ENCODE measurements at regions not wholly inside any gene's neighbourhood (a gene's known extent, or its start where the extent isn't known, plus 50 kb on each side); places are given as distances from the start of the nearest gene placed in this dataset.

- TF ChIP-seq CREB5 (CRISPR knock-in tag; IDR thresholded peaks at IDR 0.05; ENCODE audit: low read depth) (no peak), ZNF565 (CRISPR knock-in tag; conservative IDR thresholded peaks at IDR 0.05; ENCODE audit: low read depth) (no peak), OSR1 (CRISPR knock-in tag; IDR thresholded peaks at IDR 0.05) (no peak), ZNF70 (CRISPR knock-in tag; IDR thresholded peaks at IDR 0.05) (no peak), ESRRG (CRISPR knock-in tag; IDR thresholded peaks at IDR 0.05) (no peak), ZNF8 (CRISPR knock-in tag; IDR thresholded peaks at IDR 0.05) (no peak)
- TF ChIP-seq, protein P1, sequence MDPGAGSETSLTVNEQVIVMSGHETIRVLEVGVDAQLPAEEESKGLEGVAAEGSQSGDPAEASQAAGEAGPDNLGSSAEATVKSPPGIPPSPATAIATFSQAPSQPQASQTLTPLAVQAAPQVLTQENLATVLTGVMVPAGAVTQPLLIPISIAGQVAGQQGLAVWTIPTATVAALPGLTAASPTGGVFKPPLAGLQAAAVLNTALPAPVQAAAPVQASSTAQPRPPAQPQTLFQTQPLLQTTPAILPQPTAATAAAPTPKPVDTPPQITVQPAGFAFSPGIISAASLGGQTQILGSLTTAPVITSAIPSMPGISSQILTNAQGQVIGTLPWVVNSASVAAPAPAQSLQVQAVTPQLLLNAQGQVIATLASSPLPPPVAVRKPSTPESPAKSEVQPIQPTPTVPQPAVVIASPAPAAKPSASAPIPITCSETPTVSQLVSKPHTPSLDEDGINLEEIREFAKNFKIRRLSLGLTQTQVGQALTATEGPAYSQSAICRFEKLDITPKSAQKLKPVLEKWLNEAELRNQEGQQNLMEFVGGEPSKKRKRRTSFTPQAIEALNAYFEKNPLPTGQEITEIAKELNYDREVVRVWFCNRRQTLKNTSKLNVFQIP (CRISPR knock-in tag; IDR thresholded peaks at IDR 0.05; ENCODE audit: borderline replicate concordance, low read depth) = no peak
Measured at GRCh38 chr18:46265196-46266156, 161.3 kb downstream of the HAUS1 start (continued).

- no peak for ATAC-seq
- TF ChIP-seq ZFP30 (CRISPR knock-in tag; IDR thresholded peaks at IDR 0.05) (no peak), ZC3H10 (CRISPR knock-in tag; IDR thresholded peaks at IDR 0.05) (no peak), GLIS3 (CRISPR knock-in tag; IDR thresholded peaks at IDR 0.05) (no peak), RARB (CRISPR knock-in tag; IDR thresholded peaks at IDR 0.05) (no peak), CREB5 (CRISPR knock-in tag; IDR thresholded peaks at IDR 0.05; ENCODE audit: low read depth) (no peak), ESRRG (CRISPR knock-in tag; IDR thresholded peaks at IDR 0.05) (no peak), ARNTL (CRISPR knock-in tag; IDR thresholded peaks at IDR 0.05; ENCODE audit: borderline replicate concordance, low read depth) (no peak), CSDC2 (CRISPR knock-in tag; IDR thresholded peaks at IDR 0.05) (no peak), ISL1 (CRISPR knock-in tag; IDR thresholded peaks at IDR 0.05) (no peak), BACH2 (CRISPR knock-in tag; IDR thresholded peaks at IDR 0.05; ENCODE audit: borderline replicate concordance) (no peak), TCF4 (CRISPR knock-in tag; IDR thresholded peaks at IDR 0.05; ENCODE audit: borderline replicate concordance) (no peak), ZFP3 (CRISPR knock-in tag; IDR thresholded peaks at IDR 0.05) (no peak), PPARA (CRISPR knock-in tag; IDR thresholded peaks at IDR 0.05; ENCODE audit: borderline replicate concordance) (no peak)
- TF ChIP-seq, protein P1 (CRISPR knock-in tag; IDR thresholded peaks at IDR 0.05; ENCODE audit: borderline replicate concordance, low read depth) = no peak
- TF ChIP-seq, protein P2, sequence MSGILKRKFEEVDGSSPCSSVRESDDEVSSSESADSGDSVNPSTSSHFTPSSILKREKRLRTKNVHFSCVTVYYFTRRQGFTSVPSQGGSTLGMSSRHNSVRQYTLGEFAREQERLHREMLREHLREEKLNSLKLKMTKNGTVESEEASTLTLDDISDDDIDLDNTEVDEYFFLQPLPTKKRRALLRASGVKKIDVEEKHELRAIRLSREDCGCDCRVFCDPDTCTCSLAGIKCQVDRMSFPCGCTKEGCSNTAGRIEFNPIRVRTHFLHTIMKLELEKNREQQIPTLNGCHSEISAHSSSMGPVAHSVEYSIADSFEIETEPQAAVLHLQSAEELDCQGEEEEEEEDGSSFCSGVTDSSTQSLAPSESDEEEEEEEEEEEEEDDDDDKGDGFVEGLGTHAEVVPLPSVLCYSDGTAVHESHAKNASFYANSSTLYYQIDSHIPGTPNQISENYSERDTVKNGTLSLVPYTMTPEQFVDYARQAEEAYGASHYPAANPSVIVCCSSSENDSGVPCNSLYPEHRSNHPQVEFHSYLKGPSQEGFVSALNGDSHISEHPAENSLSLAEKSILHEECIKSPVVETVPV (CRISPR knock-in tag; IDR thresholded peaks at IDR 0.05) = no peak
Measured at GRCh38 chr18:46266473-46266872, 162.3 kb downstream of the HAUS1 start.

DNA sequence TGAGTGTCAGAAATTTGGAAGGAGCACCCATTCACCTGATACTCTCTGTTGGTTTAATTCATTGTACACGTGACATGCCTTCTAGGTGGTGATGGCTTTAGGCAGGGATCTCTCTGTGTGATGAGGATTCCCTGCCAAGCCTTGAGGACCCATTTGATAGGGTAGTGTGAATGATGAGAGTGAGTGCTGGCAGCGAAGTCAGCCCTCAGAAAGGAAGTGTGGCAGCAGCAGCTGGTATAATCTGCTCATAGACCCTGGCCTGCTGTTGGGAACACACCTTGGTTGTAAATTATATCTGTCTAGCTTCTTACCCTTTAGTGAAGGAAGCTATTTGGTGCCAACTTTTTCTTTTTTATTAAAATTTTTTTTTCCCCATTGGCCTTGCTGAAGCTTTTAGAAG, 164.5 kb downstream of the HAUS1 start:
- ATAC-seq = no peak
- TF ChIP-seq TCF4 (CRISPR knock-in tag; IDR thresholded peaks at IDR 0.05; ENCODE audit: borderline replicate concordance) (no peak), ZFP30 (CRISPR knock-in tag; IDR thresholded peaks at IDR 0.05) (no peak), ZNF8 (CRISPR knock-in tag; IDR thresholded peaks at IDR 0.05) (no peak), SNAI2 (CRISPR knock-in tag; IDR thresholded peaks at IDR 0.05) (no peak), CREB5 (CRISPR knock-in tag; IDR thresholded peaks at IDR 0.05; ENCODE audit: low read depth) (no peak), ZNF565 (CRISPR knock-in tag; conservative IDR thresholded peaks at IDR 0.05; ENCODE audit: low read depth) (no peak), ARNTL (CRISPR knock-in tag; IDR thresholded peaks at IDR 0.05; ENCODE audit: borderline replicate concordance, low read depth) (no peak), TOX (CRISPR knock-in tag; IDR thresholded peaks at IDR 0.05; ENCODE audit: borderline replicate concordance) (no peak), BACH2 (CRISPR knock-in tag; IDR thresholded peaks at IDR 0.05; ENCODE audit: borderline replicate concordance) (no peak), ZC3H10 (CRISPR knock-in tag; IDR thresholded peaks at IDR 0.05) (no peak), CSDC2 (CRISPR knock-in tag; IDR thresholded peaks at IDR 0.05) (no peak), PATZ1 (CRISPR knock-in tag; IDR thresholded peaks at IDR 0.05; ENCODE audit: borderline replicate concordance) (no peak), RARB (CRISPR knock-in tag; IDR thresholded peaks at IDR 0.05) (no peak)

Measured in SK-N-SH treated with all-trans-retinoic acid at 6 μM for 48 hours (cell line).